NB4 (cell line): ENCODE measurements at regions not wholly inside any gene's neighbourhood (a gene's known extent, or its start where the extent isn't known, plus 50 kb on each side); places are given as distances from the start of the nearest gene placed in this dataset.

Experiments
- DNase-seq: peaks from one replicate; pipeline ENCODE4 v3.0.0; 2010; ENCODE audit warnings: low read depth
- H3K4me3 ChIP-seq: one replicate; pipeline ENCODE4 v1.5.1; 2011; ENCODE audit warnings: mild to moderate bottlenecking, low read depth, low read length, moderate library complexity
- MYC ChIP-seq: IDR thresholded peaks from 2 replicates; pipeline ENCODE4 v1.6.1; 2011; ENCODE audit warnings: low read depth, low read length
- POLR2A ChIP-seq: IDR thresholded peaks from 2 replicates; pipeline ENCODE4 v1.6.1; 2011; ENCODE audit warnings: mild to moderate bottlenecking; ENCODE audit not compliant: insufficient read length; ENCODE audit errors: extremely low read depth
- TF ChIP-seq, protein P1 (sequence below): IDR thresholded peaks from 2 replicates; pipeline ENCODE4 v1.6.1; 2011; ENCODE audit warnings: low read depth, low read length
- TF ChIP-seq, protein P2 (sequence below): IDR thresholded peaks from one replicate; pipeline ENCODE4 v1.5.1; 2012; ENCODE audit warnings: low read depth, low read length

- H3K4me3 ChIP-seq = no peak overlapping the region
- DNase-seq = no peak
- TF ChIP-seq, protein P1, sequence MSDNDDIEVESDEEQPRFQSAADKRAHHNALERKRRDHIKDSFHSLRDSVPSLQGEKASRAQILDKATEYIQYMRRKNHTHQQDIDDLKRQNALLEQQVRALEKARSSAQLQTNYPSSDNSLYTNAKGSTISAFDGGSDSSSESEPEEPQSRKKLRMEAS = no peak
- TF ChIP-seq POLR2A = no peak
- TF ChIP-seq, protein P2, sequence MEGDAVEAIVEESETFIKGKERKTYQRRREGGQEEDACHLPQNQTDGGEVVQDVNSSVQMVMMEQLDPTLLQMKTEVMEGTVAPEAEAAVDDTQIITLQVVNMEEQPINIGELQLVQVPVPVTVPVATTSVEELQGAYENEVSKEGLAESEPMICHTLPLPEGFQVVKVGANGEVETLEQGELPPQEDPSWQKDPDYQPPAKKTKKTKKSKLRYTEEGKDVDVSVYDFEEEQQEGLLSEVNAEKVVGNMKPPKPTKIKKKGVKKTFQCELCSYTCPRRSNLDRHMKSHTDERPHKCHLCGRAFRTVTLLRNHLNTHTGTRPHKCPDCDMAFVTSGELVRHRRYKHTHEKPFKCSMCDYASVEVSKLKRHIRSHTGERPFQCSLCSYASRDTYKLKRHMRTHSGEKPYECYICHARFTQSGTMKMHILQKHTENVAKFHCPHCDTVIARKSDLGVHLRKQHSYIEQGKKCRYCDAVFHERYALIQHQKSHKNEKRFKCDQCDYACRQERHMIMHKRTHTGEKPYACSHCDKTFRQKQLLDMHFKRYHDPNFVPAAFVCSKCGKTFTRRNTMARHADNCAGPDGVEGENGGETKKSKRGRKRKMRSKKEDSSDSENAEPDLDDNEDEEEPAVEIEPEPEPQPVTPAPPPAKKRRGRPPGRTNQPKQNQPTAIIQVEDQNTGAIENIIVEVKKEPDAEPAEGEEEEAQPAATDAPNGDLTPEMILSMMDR = no peak
Observed at GRCh38 chr7:153034791-153035190, 275.2 kb downstream of the ACTR3B start.

- H3K4me3 ChIP-seq = no peak overlapping the region
- DNase-seq = no peak
- TF ChIP-seq MYC = no peak
Observed at GRCh38 chr7:153036396-153037063, 277.0 kb downstream of the ACTR3B start.

- no peak for DNase-seq
- TF ChIP-seq MYC (no peak), POLR2A (no peak)
- H3K4me3 ChIP-seq = no peak overlapping the region
Observed at GRCh38 chr7:153043440-153043839, 283.9 kb downstream of the ACTR3B start.

GRCh38 chr7:153044981-153045380 is 285.4 kb downstream of the ACTR3B start:
- TF ChIP-seq, protein P2 = no peak
- TF ChIP-seq, protein P1 = no peak
- TF ChIP-seq MYC = no peak
- TF ChIP-seq POLR2A = no peak
- no peak overlapping the region for H3K4me3 ChIP-seq
- no peak for DNase-seq

DNA sequence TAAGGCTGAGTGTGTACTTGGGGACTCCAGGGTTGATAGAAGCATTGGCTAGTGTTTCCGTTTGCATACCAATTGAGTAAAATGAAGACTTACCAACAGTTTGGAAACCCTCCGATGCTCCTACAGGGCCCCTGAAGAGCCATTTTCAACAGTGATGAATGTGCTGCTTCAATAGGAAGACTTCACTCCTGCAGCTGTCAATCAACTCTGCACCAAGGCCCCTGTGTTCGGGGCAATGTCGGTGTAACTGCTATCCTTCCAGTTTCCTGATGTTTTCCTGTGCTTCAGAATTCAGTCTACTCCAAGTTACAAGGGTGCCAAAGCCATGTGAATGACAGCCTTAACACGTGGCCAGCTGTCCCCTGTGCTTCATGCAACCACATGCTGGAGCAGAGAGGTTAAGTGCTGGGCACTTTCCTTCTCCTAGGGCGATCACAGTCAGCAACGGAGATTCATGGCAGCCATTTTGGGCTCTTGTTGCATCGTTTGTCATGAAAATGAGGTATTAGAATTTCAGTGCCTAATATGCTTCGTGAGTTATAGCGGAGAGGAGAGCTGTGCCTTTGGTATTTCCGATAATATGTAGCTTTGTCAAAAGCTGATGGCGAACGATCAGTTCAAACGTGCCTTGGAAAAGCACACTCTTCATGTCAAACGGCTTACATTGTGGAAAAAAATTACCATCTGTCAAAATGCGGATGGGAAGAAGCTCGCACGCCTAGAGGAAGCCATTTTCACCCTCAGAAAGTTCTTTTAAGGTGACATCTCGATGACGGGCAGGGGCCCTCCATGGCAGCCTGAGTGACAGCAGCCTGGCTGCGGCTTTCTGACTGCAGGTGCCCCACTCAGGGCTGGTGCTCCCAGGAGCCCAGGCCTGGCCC is 287.8 kb downstream of the ACTR3B start:
- no peak for TF ChIP-seq POLR2A
- TF ChIP-seq, protein P1 = 0 out of 2 replicates have a peak, but pooled peaks have one; percentile 18
- no peak for DNase-seq
- no peak overlapping the region for H3K4me3 ChIP-seq

GRCh38 chr7:153052206-153052605 is 292.7 kb downstream of the ACTR3B start:
- H3K4me3 ChIP-seq = no peak overlapping the region
- no peak for TF ChIP-seq MYC
- DNase-seq = no peak

GRCh38 chr7:153061910-153062528 is 302.5 kb downstream of the ACTR3B start:
- H3K4me3 ChIP-seq = no peak overlapping the region
- TF ChIP-seq MYC (peak; percentile 33; the same call in 1 of the 2 replicates), POLR2A (no peak)
- TF ChIP-seq, protein P1 = peak; percentile 67
- TF ChIP-seq, protein P2 = no peak
- peak; percentile 48 for DNase-seq

DNA sequence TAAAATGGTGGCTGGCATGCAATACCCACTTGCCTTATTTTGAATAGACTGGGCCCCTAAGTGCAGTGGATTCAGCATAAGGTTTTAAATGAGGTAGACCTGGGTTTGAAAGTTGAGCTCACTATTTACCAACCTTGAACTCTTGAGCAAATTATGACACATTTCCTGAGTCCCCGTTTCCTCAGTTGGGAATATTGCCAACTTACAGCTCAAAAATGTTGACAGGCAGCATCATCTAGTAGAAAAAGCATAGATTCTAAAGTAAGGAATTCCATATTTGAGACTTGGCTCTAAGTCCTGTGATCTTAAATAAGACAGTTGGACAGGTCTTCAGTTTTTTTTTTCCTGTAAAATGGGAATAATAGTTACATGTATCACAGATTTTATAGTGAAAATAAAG is 305.5 kb downstream of the ACTR3B start:
- DNase-seq = no peak
- no peak overlapping the region for H3K4me3 ChIP-seq
- TF ChIP-seq MYC (no peak), POLR2A (no peak)
- TF ChIP-seq, protein P1 = no peak
- TF ChIP-seq, protein P2 = no peak
